WI38 (cell line): ENCODE measurements at regions not wholly inside any gene's neighbourhood (a gene's known extent, or its start where the extent isn't known, plus 50 kb on each side); places are given as distances from the start of the nearest gene placed in this dataset.

ENCODE experiments used
- H3K4me3 ChIP-seq: 2 replicates; pipeline ENCODE4 v1.5.1; 2011; ENCODE audit warnings: low read depth, mild to moderate bottlenecking, control low read depth, low read length
- TF ChIP-seq, protein P1 (sequence below): IDR thresholded peaks from 2 replicates; pipeline ENCODE4 v1.5.1; 2012; ENCODE audit warnings: low read depth, mild to moderate bottlenecking, control low read depth, low read length

DNA sequence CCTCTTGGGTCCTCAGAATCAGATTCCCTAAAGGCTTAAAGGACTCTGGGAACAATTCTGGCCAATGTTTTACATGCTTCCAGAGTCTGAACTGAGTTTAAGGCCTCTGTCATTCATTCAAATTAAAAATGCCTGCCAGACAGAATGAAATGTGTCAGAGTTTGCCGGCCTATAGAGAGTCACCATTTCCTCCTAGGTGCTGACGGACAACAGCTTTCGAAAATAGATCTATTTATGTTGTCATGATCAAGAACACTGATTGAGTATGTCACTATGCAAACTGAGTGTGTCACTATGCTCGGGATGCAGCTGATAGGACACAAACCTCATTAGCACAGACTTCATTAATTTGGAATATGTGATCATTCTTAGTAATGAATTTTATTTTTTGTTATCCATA, 151.4 kb upstream of the TMCC3 start:
- no peak overlapping the region for H3K4me3 ChIP-seq
- TF ChIP-seq, protein P1, sequence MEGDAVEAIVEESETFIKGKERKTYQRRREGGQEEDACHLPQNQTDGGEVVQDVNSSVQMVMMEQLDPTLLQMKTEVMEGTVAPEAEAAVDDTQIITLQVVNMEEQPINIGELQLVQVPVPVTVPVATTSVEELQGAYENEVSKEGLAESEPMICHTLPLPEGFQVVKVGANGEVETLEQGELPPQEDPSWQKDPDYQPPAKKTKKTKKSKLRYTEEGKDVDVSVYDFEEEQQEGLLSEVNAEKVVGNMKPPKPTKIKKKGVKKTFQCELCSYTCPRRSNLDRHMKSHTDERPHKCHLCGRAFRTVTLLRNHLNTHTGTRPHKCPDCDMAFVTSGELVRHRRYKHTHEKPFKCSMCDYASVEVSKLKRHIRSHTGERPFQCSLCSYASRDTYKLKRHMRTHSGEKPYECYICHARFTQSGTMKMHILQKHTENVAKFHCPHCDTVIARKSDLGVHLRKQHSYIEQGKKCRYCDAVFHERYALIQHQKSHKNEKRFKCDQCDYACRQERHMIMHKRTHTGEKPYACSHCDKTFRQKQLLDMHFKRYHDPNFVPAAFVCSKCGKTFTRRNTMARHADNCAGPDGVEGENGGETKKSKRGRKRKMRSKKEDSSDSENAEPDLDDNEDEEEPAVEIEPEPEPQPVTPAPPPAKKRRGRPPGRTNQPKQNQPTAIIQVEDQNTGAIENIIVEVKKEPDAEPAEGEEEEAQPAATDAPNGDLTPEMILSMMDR, result no peak

DNA sequence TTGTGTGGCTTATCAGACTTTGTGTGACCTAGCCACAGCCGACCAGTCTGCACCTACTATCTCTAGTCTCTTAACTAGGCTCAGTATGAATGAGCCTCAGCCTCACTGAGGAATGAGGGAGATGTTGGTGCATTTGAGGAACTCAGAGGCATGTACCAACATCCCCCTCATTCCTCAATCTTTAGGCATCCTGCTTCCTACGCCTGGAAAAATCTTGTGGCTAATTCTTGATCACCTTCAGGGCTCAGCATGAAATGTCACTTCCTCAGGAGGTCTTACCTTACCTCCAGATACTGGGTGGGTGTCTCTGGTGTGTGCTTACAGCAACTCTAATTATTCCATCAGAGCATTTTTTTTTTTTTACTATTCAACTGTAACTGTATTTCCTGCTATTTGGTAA, 148.8 kb upstream of the TMCC3 start:
- no peak overlapping the region for H3K4me3 ChIP-seq
- TF ChIP-seq, protein P1, result no peak

DNA sequence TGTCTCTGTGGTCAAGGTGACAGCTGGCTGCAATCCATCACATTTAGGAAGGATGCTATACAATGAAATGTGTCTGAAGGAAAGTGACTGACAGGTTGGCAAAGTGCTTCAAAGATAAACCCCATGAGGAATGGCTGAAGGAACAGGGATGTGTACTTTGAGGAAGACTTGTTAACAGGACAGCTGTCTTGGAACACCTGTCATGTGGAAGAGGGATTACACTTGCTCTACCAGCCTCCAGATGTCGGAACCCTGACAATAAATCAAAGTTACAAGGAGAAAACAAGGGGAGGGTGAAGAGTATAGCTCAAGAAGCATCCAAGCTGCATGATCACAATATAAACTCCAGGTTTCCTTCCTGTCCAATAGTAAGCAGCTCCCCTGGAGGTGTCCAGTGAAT, 147.8 kb upstream of the TMCC3 start:
- TF ChIP-seq, protein P1, result no peak
- no peak overlapping the region for H3K4me3 ChIP-seq

DNA sequence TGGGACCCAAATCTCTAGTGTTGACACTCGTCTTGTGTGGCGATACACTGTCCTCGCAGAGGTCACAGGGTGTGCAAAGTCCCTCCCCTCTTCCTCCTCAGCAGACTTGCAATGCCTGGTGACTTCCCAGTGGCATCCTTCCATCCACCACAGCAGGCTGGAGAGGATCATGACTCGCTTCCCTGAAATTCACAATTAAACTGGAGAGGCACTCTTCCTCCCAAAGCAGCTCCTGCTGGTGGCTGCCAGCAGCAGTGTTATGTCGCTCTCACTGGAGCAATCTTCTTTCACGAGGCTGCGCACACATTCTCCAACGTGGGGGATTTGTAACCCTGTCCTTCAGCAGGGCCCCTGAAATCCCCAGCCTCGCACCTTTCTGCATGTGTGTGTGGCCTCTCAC, 145.2 kb upstream of the TMCC3 start:
- TF ChIP-seq, protein P1, result no peak
- no peak overlapping the region for H3K4me3 ChIP-seq

DNA sequence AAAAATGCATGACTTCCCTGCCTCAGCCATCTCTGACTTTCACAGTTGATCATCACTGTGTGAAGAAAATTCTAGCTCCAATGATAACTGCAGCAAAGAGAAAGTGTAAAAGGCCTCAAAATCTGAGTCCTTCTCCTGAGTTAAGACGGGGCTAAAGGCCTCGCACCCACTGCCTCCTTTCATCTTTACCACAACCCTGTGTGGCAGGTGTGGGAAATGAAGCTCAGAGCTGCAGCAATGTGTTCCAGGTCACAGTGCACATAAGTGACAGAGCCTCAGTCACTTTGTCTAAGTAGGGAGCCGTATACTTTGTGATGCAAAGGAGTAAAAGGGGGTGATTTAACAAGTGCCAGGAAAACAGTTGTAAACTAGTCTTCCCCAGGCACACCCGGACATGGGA, 144.7 kb upstream of the TMCC3 start:
- no peak overlapping the region for H3K4me3 ChIP-seq
- TF ChIP-seq, protein P1, result no peak

DNA sequence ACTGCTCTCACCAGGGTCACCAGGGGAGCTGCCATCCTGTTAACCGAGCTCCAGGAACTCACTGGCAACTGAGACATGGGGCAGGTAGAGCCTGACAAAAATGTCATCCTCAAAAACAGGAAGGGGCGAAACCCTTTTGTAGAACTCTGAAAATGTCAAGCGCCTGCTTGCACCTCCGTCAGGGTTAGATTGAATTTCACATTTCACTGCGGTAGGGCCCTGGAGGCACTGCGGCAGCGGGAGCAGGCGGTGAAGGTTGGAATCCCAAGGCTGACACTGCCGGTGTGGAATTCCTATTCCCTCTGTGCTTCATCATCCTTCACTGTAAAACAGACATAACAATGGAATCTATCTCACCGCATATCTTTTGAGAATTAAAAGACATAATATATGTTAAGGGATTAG, 142.8 kb upstream of the TMCC3 start:
- TF ChIP-seq, protein P1, result no peak
- H3K4me3 ChIP-seq, result no peak overlapping the region

DNA sequence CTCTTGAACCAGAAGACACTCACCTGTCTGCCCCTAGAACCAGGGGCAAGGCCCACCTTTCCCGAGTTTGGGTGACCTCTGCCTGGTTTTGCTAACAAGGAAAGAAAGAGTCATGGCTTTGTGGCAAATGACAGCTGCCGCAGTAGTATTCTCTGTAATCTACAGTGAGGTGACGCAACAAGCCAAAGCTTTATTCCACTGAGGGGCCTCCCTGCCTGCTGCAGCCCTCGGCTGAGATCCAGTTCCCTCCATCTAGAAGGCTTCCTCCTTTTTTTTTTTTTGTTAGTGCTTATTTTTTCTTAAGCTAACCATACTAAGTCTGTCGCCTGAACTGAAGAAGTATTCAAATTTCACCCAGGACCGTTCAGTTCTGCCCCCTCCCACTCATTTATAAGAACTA, 142.3 kb upstream of the TMCC3 start:
- TF ChIP-seq, protein P1, result no peak
- no peak overlapping the region for H3K4me3 ChIP-seq
